ENCODE measurements at regions not wholly inside any gene's neighbourhood (a gene's known extent, or its start where the extent isn't known, plus 50 kb on each side); places are given as distances from the start of the nearest gene placed in this dataset.

DNA sequence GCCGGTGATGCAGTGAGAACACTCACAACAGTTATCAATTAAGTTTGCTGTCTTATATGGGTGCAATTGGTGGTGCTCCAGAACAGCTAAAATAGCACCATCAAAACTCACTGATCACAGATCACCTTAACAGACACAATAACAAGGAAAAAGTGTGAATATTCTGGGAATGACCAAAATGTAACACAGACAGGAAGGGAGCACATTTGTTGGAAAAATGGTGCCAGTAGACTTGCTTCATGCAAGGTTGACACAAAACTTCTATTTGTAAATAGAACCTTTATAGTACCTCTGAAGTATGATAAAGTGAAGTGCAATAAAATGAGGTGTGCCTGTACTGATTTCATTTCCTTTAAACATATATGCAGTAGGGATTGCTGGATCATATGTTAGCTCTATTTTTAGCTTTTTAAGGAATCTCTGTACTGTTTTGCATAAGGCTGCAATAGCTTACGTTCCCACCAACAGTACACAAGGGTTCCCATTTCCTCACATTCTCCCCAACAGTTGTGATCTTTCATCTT is 56.7 kb upstream of the GLYATL1B start:
- peaks cover 6% of the 10 kb centered on the region for H3K27me3 Mint-ChIP-seq (ENCODE audit: low read depth)

More for the DNA sequence above, 56.7 kb upstream of the GLYATL1B start:
- no peak overlapping the region for H2BK12ac ChIP-seq (ENCODE audit: insufficient read length, low read depth, low read length)
- H3K79me2 ChIP-seq (ENCODE audit: insufficient read depth, low read length), result no peaks in the 10 kb centered on the region
- no peak overlapping the region for H2AFZ ChIP-seq (ENCODE audit: low read length)
- H3K4ac ChIP-seq (ENCODE audit: low read depth, low read length), result no peak overlapping the region
- H4K20me1 ChIP-seq (ENCODE audit: control insufficient read depth, insufficient read depth, insufficient read length), result no peaks in the 10 kb centered on the region
- Mint-ChIP-seq H3K9me3 (peaks cover 0 to 2% of the 10 kb centered on the region in 2 experiments; a peak in 2 of 5 replicates), H3K4me1 (peaks cover 0 to 7% of the 10 kb centered on the region in 2 experiments; a peak in 2 of 4 replicates), H3K4me3 (no peak overlapping the region), H3K27ac (no peak overlapping the region), H3K36me3 (ENCODE audit: insufficient read depth in 1 of 3, low read depth in 3 of 3) (no peaks in the 10 kb centered on the region; a peak in 1 of 7 replicates)
- WGBS (ENCODE audit: extremely low coverage, insufficient read length, low lambda C conversion rate), result no CpG with 5 or more reads among the region's 2 CpGs
- H2BK5ac ChIP-seq (ENCODE audit: insufficient read length, low read length), result no peak overlapping the region
- H3K27ac ChIP-seq (ENCODE audit: insufficient read length, low read depth, low read length), result no peak overlapping the region
- no peak overlapping the region for H3T11ph ChIP-seq (ENCODE audit: low read length)
- no peak overlapping the region for H2AK5ac ChIP-seq (ENCODE audit: insufficient read length, low read length)
- H3K23ac ChIP-seq (ENCODE audit: insufficient read length, low read depth, low read length), result no peak overlapping the region
- H3K14ac ChIP-seq (ENCODE audit: insufficient read depth, low read length), result no peak overlapping the region
- TF ChIP-seq CTCF (conservative IDR thresholded peaks at IDR 0.05), result no peak
- no peaks in the 10 kb centered on the region for H3K27me3 ChIP-seq (ENCODE audit: insufficient read depth, low read length)
- H4K5ac ChIP-seq (ENCODE audit: insufficient read length, low read depth, low read length), result no peak overlapping the region
- DNase-seq, result no peak
- H2BK15ac ChIP-seq (ENCODE audit: low read depth, low read length), result no peak overlapping the region
- no peaks in the 10 kb centered on the region for H3K9me3 ChIP-seq (ENCODE audit: control insufficient read depth, low read depth, low read length)
- no peak overlapping the region for H2BK20ac ChIP-seq (ENCODE audit: low read depth, low read length, poor library complexity, severe bottlenecking)
- H3K4me2 ChIP-seq (ENCODE audit: insufficient read depth, insufficient read length, low read length), result no peak overlapping the region
- H3K23me2 ChIP-seq (ENCODE audit: insufficient read length, low read depth, low read length, poor library complexity, severe bottlenecking), result no peaks in the 10 kb centered on the region
- H3K56ac ChIP-seq (ENCODE audit: insufficient read length, low read depth, low read length), result no peak overlapping the region
- H2BK120ac ChIP-seq (ENCODE audit: low read depth, low read length, poor library complexity, severe bottlenecking), result no peak overlapping the region
- no peaks in the 10 kb centered on the region for H3K4me1 ChIP-seq (ENCODE audit: insufficient read depth, low read length)
- no peak overlapping the region for H4K91ac ChIP-seq (ENCODE audit: insufficient read length, low read depth, low read length)
- no peak overlapping the region for H3K9ac ChIP-seq (ENCODE audit: extremely low read depth, insufficient read length, low read length)
- no peak overlapping the region for H4K8ac ChIP-seq (replicated peaks; ENCODE audit: insufficient read length, low read depth, low read length)
- no peaks in the 10 kb centered on the region for H3K79me1 ChIP-seq (ENCODE audit: insufficient read depth, low read depth, low read length, poor library complexity, severe bottlenecking)
- H3K18ac ChIP-seq (ENCODE audit: insufficient read length, low read depth, low read length), result no peak overlapping the region

All from H9 (cell line).